MM.1S (cell line): ENCODE measurements at regions not wholly inside any gene's neighbourhood (a gene's known extent, or its start where the extent isn't known, plus 50 kb on each side); places are given as distances from the start of the nearest gene placed in this dataset.

ENCODE experiments used
- DNase-seq: peaks from one replicate; pipeline ENCODE4 v3.0.0-alpha.2; 2015
- H2AFZ ChIP-seq: fragments of 300-600 bp; sonication (generic); 2 replicates; pipeline ENCODE4 v1.6.0; 2016; ENCODE audit warnings: antibody characterized with exemption, low read length
- H3F3A ChIP-seq: fragments of 300-600 bp; sonication (generic); 2 replicates; pipeline ENCODE4 v1.6.1; 2016; ENCODE audit warnings: mild to moderate bottlenecking, antibody characterized with exemption, low read length, moderate library complexity, mixed read lengths; ENCODE audit not compliant: insufficient read depth
- H3K27ac ChIP-seq: fragments of 300-600 bp; sonication (generic); 2 replicates; pipeline ENCODE4 v1.5.1; 2016; ENCODE audit warnings: mild to moderate bottlenecking, low read length
- H3K27me3 ChIP-seq: fragments of 300-600 bp; sonication (generic); replicated peaks from 2 replicates; pipeline ENCODE4 v1.6.0; 2016; ENCODE audit warnings: low read length; ENCODE audit not compliant: insufficient read depth
- H3K36me3 ChIP-seq: fragments of 300-600 bp; sonication (generic); replicated peaks from 2 replicates; pipeline ENCODE4 v1.6.1; 2016; ENCODE audit warnings: mild to moderate bottlenecking, low read length, mixed read lengths; ENCODE audit not compliant: insufficient read depth
- H3K4me1 ChIP-seq: fragments of 300-600 bp; sonication (generic); 2 replicates; pipeline ENCODE4 v1.6.1; 2016; ENCODE audit warnings: low read length, mixed read lengths
- H3K4me2 ChIP-seq: fragments of 300-600 bp; sonication (generic); 2 replicates; pipeline ENCODE4 v1.6.0; 2016; ENCODE audit warnings: low read depth, low read length
- H3K4me3 ChIP-seq: fragments of 300-600 bp; sonication (generic); 2 replicates; pipeline ENCODE4 v1.5.1; 2016; ENCODE audit warnings: low read length, mixed read lengths
- H3K79me2 ChIP-seq: fragments of 300-600 bp; sonication (generic); 2 replicates; pipeline ENCODE4 v1.6.1; 2016; ENCODE audit warnings: mixed run types, low read length, mixed read lengths
- H3K9ac ChIP-seq: fragments of 300-600 bp; sonication (generic); 2 replicates; pipeline ENCODE4 v1.6.1; 2016; ENCODE audit warnings: low read length, mixed read lengths
- H3K9me2 ChIP-seq: fragments of 300-600 bp; sonication (generic); replicated peaks from 2 replicates; pipeline ENCODE4 v1.6.1; 2016; ENCODE audit warnings: mild to moderate bottlenecking, low read length, mixed read lengths; ENCODE audit not compliant: insufficient read depth
- H3K9me3 ChIP-seq: fragments of 300-600 bp; sonication (generic); replicated peaks from 2 replicates; pipeline ENCODE4 v1.6.1; 2016; ENCODE audit warnings: mild to moderate bottlenecking, low read length, mixed read lengths; ENCODE audit not compliant: insufficient read depth
- H4K20me1 ChIP-seq: fragments of 300-600 bp; sonication (generic); 2 replicates; pipeline ENCODE4 v1.6.1; 2016; ENCODE audit warnings: mild to moderate bottlenecking, low read length, moderate library complexity, mixed read lengths; ENCODE audit not compliant: insufficient read depth
- EZH2 ChIP-seq: fragments of 300-600 bp; sonication (generic); optimal IDR thresholded peaks from 2 replicates; pipeline ENCODE3; 2017; ENCODE audit warnings: low read depth, mild to moderate bottlenecking, antibody characterized with exemption, low read length, mixed read lengths
- EZH2phosphoT487 ChIP-seq: fragments of 300-600 bp; sonication (generic); IDR thresholded peaks from 2 replicates; pipeline ENCODE4 v1.6.1; 2018; ENCODE audit warnings: antibody characterized with exemption, low read length
- TF ChIP-seq, protein P1 (sequence below): fragments of 300-600 bp; sonication (generic); IDR thresholded peaks from 2 replicates; pipeline ENCODE4 v1.5.1; 2016; ENCODE audit warnings: antibody characterized with exemption, low read length, mixed read lengths

DNA sequence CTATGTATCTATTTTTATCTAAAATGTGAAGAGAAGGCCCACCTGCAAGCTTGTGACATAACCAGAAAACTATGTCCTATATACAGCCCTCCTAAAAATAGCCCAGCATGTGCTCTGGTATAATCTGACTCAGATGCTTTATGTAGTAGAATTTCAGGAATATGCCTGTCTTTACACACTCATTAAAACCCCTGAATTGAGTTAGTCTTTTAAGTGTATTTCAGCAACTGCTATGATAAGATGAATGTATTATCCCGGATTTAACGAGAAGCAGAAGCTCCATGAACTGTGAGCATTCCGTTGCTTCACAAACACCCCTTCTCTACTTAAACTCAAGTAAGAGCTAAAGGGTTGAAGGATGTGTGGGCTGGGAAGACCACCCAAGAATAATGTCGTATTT is 89.9 kb upstream of the PRICKLE1 start:
- H3K9ac ChIP-seq, result peak overlapping the region; percentile 13; the same call in 1 of the 2 replicates
- peak overlapping the region; percentile 54 for H3K4me2 ChIP-seq

DNA sequence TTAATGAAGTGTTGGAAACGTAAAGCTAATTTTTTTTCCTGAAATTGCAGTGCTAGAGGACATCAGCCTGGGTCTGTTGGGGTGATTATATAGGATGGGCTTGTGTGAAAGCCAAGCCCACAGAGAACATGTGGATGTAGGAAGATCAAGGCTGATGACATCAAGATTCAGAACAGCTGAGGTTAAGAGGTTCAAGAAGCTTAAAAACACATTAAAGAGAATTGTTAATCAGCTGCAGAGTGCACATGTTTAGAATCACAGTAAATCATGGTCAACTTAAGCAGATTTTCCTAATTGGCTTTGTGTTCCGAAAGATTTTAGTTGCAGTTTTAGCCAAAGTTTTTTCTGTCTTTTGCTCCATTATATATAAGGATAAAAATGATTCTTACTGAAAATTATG is 87.9 kb upstream of the PRICKLE1 start:
- Histone ChIP-seq H3K27ac (no peak overlapping the region), H3K27me3 (no peaks in the 10 kb centered on the region), H3K9me3 (no peaks in the 10 kb centered on the region), H3K4me2 (no peak overlapping the region), H3K4me3 (no peak overlapping the region), H2AFZ (no peak overlapping the region), H3F3A (peaks cover 4% of the 10 kb centered on the region; the same call in 1 of the 2 replicates), H3K4me1 (peaks cover 26% of the 10 kb centered on the region), H3K79me2 (no peaks in the 10 kb centered on the region), H3K9ac (no peak overlapping the region), H3K9me2 (no peaks in the 10 kb centered on the region), H4K20me1 (no peaks in the 10 kb centered on the region), H3K36me3 (no peaks in the 10 kb centered on the region)
- TF ChIP-seq EZH2, result no peak
- TF ChIP-seq EZH2phosphoT487, result no peak
- TF ChIP-seq, protein P1, sequence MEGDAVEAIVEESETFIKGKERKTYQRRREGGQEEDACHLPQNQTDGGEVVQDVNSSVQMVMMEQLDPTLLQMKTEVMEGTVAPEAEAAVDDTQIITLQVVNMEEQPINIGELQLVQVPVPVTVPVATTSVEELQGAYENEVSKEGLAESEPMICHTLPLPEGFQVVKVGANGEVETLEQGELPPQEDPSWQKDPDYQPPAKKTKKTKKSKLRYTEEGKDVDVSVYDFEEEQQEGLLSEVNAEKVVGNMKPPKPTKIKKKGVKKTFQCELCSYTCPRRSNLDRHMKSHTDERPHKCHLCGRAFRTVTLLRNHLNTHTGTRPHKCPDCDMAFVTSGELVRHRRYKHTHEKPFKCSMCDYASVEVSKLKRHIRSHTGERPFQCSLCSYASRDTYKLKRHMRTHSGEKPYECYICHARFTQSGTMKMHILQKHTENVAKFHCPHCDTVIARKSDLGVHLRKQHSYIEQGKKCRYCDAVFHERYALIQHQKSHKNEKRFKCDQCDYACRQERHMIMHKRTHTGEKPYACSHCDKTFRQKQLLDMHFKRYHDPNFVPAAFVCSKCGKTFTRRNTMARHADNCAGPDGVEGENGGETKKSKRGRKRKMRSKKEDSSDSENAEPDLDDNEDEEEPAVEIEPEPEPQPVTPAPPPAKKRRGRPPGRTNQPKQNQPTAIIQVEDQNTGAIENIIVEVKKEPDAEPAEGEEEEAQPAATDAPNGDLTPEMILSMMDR, result no peak
- no peak for DNase-seq

More for the DNA sequence above, 89.9 kb upstream of the PRICKLE1 start:
- H3K9me2 ChIP-seq, result no peaks in the 10 kb centered on the region
- peak overlapping the region; percentile 7; the same call in 1 of the 2 replicates for H3K4me3 ChIP-seq
- H3K27ac ChIP-seq, result peak overlapping the region; percentile 49; the same call in 1 of the 2 replicates
- H3F3A ChIP-seq, result peaks cover 4% of the 10 kb centered on the region; the same call in 1 of the 2 replicates
- no peaks in the 10 kb centered on the region for H3K27me3 ChIP-seq
- DNase-seq, result peak; percentile 63
- no peaks in the 10 kb centered on the region for H3K79me2 ChIP-seq
- no peaks in the 10 kb centered on the region for H4K20me1 ChIP-seq
- no peaks in the 10 kb centered on the region for H3K9me3 ChIP-seq
- TF ChIP-seq EZH2, result no peak
- TF ChIP-seq EZH2phosphoT487, result no peak
- TF ChIP-seq, protein P1, result no peak
- peak overlapping the region; percentile 18 for H2AFZ ChIP-seq
- no peaks in the 10 kb centered on the region for H3K36me3 ChIP-seq
- H3K4me1 ChIP-seq, result peaks cover 26% of the 10 kb centered on the region

DNA sequence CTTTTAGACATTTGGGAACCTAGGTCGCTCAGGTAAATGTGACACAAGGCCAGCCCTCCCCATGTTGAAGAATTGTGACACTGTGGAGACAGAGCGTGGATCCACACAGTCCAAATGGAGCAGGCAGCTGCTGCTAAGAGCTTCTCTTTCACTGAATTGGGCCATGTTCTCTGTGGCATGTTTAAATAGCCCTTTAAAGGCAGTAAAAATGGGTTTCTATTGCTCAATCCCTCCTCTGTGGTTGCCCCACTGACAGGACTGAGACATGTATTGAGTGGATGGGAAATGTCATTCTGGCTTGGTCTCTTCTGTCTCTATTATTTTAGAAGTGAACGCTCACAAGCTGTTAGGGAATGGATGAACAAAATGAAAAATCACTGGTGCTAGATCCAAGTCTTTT is 84.0 kb upstream of the PRICKLE1 start:
- TF ChIP-seq, protein P1, result no peak
- TF ChIP-seq EZH2phosphoT487, result no peak
- TF ChIP-seq EZH2, result no peak
- H3F3A ChIP-seq, result no peaks in the 10 kb centered on the region
- DNase-seq, result no peak
- no peak overlapping the region for H3K4me2 ChIP-seq
- H3K36me3 ChIP-seq, result no peaks in the 10 kb centered on the region
- H3K27me3 ChIP-seq, result no peaks in the 10 kb centered on the region
- no peak overlapping the region for H2AFZ ChIP-seq
- no peaks in the 10 kb centered on the region for H3K79me2 ChIP-seq
- no peak overlapping the region for H3K27ac ChIP-seq
- no peak overlapping the region for H3K9ac ChIP-seq
- no peaks in the 10 kb centered on the region for H3K9me3 ChIP-seq
- peaks cover 10% of the 10 kb centered on the region for H3K4me1 ChIP-seq
- no peaks in the 10 kb centered on the region for H3K9me2 ChIP-seq
- no peaks in the 10 kb centered on the region for H4K20me1 ChIP-seq
- H3K4me3 ChIP-seq, result no peak overlapping the region
